OCI-LY1 (cell line): ENCODE measurements at regions not wholly inside any gene's neighbourhood (a gene's known extent, or its start where the extent isn't known, plus 50 kb on each side); places are given as distances from the start of the nearest gene placed in this dataset.

Experiments used
- H2AFZ ChIP-seq: fragments of 200-600 bp; sonication (generic), shearing (Covaris generic); 2 replicates; pipeline ENCODE4 v1.6.0; 2014; ENCODE audit warnings: antibody characterized with exemption, mild to moderate bottlenecking, low read length
- H3F3A ChIP-seq: fragments of 200-600 bp; sonication (generic), shearing (Covaris generic); 2 replicates; pipeline ENCODE4 v1.6.0; 2014; ENCODE audit warnings: mild to moderate bottlenecking, antibody characterized with exemption, low read length, moderate library complexity; ENCODE audit not compliant: insufficient read depth
- H3K27ac ChIP-seq: fragments of 200-600 bp; sonication (generic); 2 replicates; pipeline ENCODE4 v1.5.1; 2014; ENCODE audit warnings: low read length, mixed run types, mild to moderate bottlenecking, low read depth; ENCODE audit not compliant: poor library complexity, severe bottlenecking
- H3K27me3 ChIP-seq: fragments of 200-600 bp; sonication (generic); 2 replicates; pipeline ENCODE4 v1.6.0; 2014; ENCODE audit warnings: antibody characterized with exemption, mild to moderate bottlenecking, low read length, moderate library complexity; ENCODE audit not compliant: insufficient read depth
- H3K36me3 ChIP-seq: fragments of 200-600 bp; sonication (generic); 2 replicates; pipeline ENCODE4 v1.6.1; 2014; ENCODE audit warnings: mild to moderate bottlenecking, antibody characterized with exemption, low read length, moderate library complexity, mixed read lengths; ENCODE audit not compliant: insufficient read depth
- H3K4me1 ChIP-seq: fragments of 200-600 bp; sonication (generic); 2 replicates; pipeline ENCODE4 v1.5.1; 2014; ENCODE audit warnings: mild to moderate bottlenecking, low read length, moderate library complexity; ENCODE audit not compliant: insufficient read depth, severe bottlenecking
- H3K4me2 ChIP-seq: fragments of 200-600 bp; sonication (generic), shearing (Covaris generic); 2 replicates; pipeline ENCODE4 v1.6.1; 2014; ENCODE audit warnings: low read length
- H3K4me3 ChIP-seq: fragments of 200-600 bp; sonication (generic); 2 replicates; pipeline ENCODE4 v1.5.1; 2014; ENCODE audit warnings: low read length, low read depth, mild to moderate bottlenecking, mixed read lengths; ENCODE audit not compliant: poor library complexity, severe bottlenecking
- H3K79me2 ChIP-seq: fragments of 200-600 bp; shearing (Covaris generic); 2 replicates; pipeline ENCODE4 v1.6.1; 2016; ENCODE audit warnings: mixed run types, low read length, mixed read lengths; ENCODE audit not compliant: insufficient read depth
- H3K9ac ChIP-seq: fragments of 200-600 bp; sonication (generic), shearing (Covaris generic); 2 replicates; pipeline ENCODE4 v1.6.1; 2014; ENCODE audit warnings: mild to moderate bottlenecking, low read length, mixed read lengths
- H3K9me2 ChIP-seq: fragments of 200-600 bp; sonication (generic), shearing (Covaris generic); 2 replicates; pipeline ENCODE4 v1.6.1; 2014; ENCODE audit warnings: low read depth, mild to moderate bottlenecking, low read length, mixed read lengths
- H3K9me3 ChIP-seq: fragments of 200-600 bp; shearing (Covaris generic); 2 replicates; pipeline ENCODE4 v1.6.1; 2014; ENCODE audit warnings: low read length, mixed read lengths
- H4K20me1 ChIP-seq: fragments of 200-600 bp; sonication (generic), shearing (Covaris generic); 2 replicates; pipeline ENCODE4 v1.6.0; 2016; ENCODE audit warnings: mild to moderate bottlenecking, low read length; ENCODE audit not compliant: insufficient read depth
- EZH2 ChIP-seq: fragments of 200-600 bp; sonication (generic), shearing (Covaris generic); IDR thresholded peaks from 2 replicates; pipeline ENCODE4 v1.8.0; 2017; ENCODE audit warnings: borderline replicate concordance, mixed run types, mild to moderate bottlenecking, antibody characterized with exemption, low read length, moderate library complexity, mixed read lengths
- TF ChIP-seq, protein P1 (sequence below): fragments of 200-600 bp; sonication (generic), shearing (Covaris generic); IDR thresholded peaks from 2 replicates; pipeline ENCODE4 v1.5.1; 2017; ENCODE audit warnings: mild to moderate bottlenecking, antibody characterized with exemption, low read length, moderate library complexity, mixed read lengths

DNA sequence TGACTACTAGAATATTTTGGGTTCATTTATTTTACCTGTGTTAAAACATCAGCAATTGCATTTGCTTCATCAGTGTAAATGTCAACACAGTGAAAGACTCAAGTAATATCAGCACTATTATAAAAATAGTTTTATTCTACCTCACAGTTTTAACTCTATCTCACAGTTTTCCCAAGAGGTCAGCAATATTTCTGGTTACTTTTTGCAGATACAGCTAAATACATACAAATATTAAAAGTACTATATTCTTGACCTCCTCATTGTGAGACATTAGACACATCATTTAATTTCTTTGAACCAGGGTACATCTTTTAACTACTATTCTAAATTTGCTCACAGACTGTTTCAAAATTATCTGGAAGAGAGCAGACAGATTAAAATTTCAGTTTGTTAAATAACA, 321.7 kb upstream of the OR4E1 start:
- Histone ChIP-seq H3K27ac (no peak overlapping the region), H3K4me2 (no peak overlapping the region), H3K4me1 (no peaks in the 10 kb centered on the region), H3K4me3 (no peak overlapping the region), H3K36me3 (no peaks in the 10 kb centered on the region), H3K9me2 (no peaks in the 10 kb centered on the region), H3F3A (no peaks in the 10 kb centered on the region), H3K79me2 (no peaks in the 10 kb centered on the region), H3K27me3 (no peaks in the 10 kb centered on the region), H3K9ac (no peak overlapping the region), H2AFZ (no peak overlapping the region), H3K9me3 (no peaks in the 10 kb centered on the region), H4K20me1 (no peaks in the 10 kb centered on the region)
- no peak for TF ChIP-seq EZH2
- TF ChIP-seq, protein P1, sequence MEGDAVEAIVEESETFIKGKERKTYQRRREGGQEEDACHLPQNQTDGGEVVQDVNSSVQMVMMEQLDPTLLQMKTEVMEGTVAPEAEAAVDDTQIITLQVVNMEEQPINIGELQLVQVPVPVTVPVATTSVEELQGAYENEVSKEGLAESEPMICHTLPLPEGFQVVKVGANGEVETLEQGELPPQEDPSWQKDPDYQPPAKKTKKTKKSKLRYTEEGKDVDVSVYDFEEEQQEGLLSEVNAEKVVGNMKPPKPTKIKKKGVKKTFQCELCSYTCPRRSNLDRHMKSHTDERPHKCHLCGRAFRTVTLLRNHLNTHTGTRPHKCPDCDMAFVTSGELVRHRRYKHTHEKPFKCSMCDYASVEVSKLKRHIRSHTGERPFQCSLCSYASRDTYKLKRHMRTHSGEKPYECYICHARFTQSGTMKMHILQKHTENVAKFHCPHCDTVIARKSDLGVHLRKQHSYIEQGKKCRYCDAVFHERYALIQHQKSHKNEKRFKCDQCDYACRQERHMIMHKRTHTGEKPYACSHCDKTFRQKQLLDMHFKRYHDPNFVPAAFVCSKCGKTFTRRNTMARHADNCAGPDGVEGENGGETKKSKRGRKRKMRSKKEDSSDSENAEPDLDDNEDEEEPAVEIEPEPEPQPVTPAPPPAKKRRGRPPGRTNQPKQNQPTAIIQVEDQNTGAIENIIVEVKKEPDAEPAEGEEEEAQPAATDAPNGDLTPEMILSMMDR, result no peak

DNA sequence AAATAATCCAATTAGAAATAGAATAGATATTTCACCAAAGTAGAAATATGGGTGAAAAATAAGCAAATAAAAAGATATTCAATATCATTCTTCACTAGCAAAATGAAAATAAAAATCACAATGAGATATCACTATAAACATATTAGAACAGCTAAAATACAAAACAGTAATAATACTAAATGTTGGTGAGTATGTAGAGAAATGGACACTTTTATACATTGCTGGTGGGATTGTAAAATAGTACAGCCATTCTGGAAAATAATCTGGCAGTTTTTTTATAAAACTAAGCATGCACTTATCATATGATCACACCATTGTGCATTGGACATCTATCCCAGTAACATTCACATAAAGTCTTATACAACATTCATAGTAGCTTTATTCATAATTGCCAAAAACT, 320.2 kb upstream of the OR4E1 start:
- H3K9ac ChIP-seq, result no peak overlapping the region
- TF ChIP-seq, protein P1, result no peak
- no peak for TF ChIP-seq EZH2
- H3K4me1 ChIP-seq, result no peaks in the 10 kb centered on the region
- H3K27me3 ChIP-seq, result no peaks in the 10 kb centered on the region
- no peak overlapping the region for H3K27ac ChIP-seq
- no peak overlapping the region for H2AFZ ChIP-seq
- no peaks in the 10 kb centered on the region for H3F3A ChIP-seq
- H3K4me2 ChIP-seq, result no peak overlapping the region
- no peaks in the 10 kb centered on the region for H3K9me2 ChIP-seq
- no peak overlapping the region for H3K4me3 ChIP-seq
- H4K20me1 ChIP-seq, result no peaks in the 10 kb centered on the region
- no peaks in the 10 kb centered on the region for H3K79me2 ChIP-seq
- H3K36me3 ChIP-seq, result no peaks in the 10 kb centered on the region
- H3K9me3 ChIP-seq, result no peaks in the 10 kb centered on the region

DNA sequence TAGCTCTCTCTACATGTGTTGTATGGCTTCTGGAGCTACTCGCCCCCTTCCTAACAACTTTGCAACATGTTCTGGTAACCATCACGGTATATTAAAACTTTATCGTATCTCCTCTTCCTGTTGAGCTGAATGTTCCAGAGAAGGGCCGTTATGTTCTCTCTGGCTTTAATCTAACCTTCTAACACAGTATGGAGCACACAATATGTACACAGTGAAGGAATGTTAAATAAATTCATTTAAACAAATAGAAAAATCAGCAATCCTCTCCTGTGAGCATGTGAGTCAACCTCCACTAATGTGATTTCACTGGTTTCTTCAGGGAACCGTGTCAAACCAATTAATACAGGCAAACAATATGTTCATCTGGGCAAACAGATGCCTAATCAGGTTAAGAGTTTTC, 319.5 kb upstream of the OR4E1 start:
- H3K9me2 ChIP-seq, result no peaks in the 10 kb centered on the region
- H3K9me3 ChIP-seq, result no peaks in the 10 kb centered on the region
- no peaks in the 10 kb centered on the region for H3F3A ChIP-seq
- H3K4me3 ChIP-seq, result no peak overlapping the region
- no peaks in the 10 kb centered on the region for H3K27me3 ChIP-seq
- no peak overlapping the region for H3K9ac ChIP-seq
- H3K27ac ChIP-seq, result no peak overlapping the region
- no peaks in the 10 kb centered on the region for H3K79me2 ChIP-seq
- H4K20me1 ChIP-seq, result no peaks in the 10 kb centered on the region
- H3K36me3 ChIP-seq, result no peaks in the 10 kb centered on the region
- H3K4me2 ChIP-seq, result no peak overlapping the region
- no peak overlapping the region for H2AFZ ChIP-seq
- no peak for TF ChIP-seq EZH2
- TF ChIP-seq, protein P1, result no peak
- H3K4me1 ChIP-seq, result no peaks in the 10 kb centered on the region
